Right lobe of liver (tissue), 4 donors: ENCODE measurements at regions not wholly inside any gene's neighbourhood (a gene's known extent, or its start where the extent isn't known, plus 50 kb on each side); places are given as distances from the start of the nearest gene placed in this dataset.

Source experiments
- POLR2A ChIP-seq: fragments of 450-650 bp; IDR thresholded peaks from one replicate; pipeline ENCODE4 v1.6.1; 2017; ENCODE audit warnings: antibody characterized with exemption, mild to moderate bottlenecking
- TF ChIP-seq, protein P1 (sequence below), 4 donors: fragments of 200-600 bp in 3 of 4; fragments of 450-650 bp in 1 of 4; IDR thresholded peaks; one replicate each; pipeline versions ENCODE4 v1.5.1 to v1.8.0; 2016 to 2022; ENCODE audit warnings: antibody characterized with exemption in 4 of 4, mild to moderate bottlenecking in 2 of 4
- donor health status: DM: no; HTN: no; CAD: no.
- donor health status: DM: no; HTN: no; CAD: no.
- donor health status: DM: no; HTN: yes; CAD: no.

DNA sequence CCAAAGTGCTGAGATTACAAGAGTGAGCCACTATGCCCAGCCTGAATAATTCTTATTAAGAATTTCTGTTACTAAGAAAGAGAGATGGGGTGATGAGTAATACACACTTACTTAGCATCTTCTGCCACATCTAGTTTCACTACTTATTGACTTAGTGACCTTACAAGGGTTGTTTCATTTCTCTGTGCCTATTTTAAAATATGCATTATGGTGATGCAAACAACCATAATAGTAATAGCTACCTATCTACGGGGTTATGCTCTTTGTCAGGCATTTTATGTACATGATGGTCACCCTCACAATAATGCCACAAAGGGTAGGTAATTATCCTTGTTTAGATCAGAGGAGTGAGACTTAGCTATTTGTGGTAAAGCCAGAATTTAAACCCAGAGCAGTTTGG, 499.0 kb upstream of the SGCD start:
- no peak for TF ChIP-seq POLR2A
- TF ChIP-seq, protein P1, sequence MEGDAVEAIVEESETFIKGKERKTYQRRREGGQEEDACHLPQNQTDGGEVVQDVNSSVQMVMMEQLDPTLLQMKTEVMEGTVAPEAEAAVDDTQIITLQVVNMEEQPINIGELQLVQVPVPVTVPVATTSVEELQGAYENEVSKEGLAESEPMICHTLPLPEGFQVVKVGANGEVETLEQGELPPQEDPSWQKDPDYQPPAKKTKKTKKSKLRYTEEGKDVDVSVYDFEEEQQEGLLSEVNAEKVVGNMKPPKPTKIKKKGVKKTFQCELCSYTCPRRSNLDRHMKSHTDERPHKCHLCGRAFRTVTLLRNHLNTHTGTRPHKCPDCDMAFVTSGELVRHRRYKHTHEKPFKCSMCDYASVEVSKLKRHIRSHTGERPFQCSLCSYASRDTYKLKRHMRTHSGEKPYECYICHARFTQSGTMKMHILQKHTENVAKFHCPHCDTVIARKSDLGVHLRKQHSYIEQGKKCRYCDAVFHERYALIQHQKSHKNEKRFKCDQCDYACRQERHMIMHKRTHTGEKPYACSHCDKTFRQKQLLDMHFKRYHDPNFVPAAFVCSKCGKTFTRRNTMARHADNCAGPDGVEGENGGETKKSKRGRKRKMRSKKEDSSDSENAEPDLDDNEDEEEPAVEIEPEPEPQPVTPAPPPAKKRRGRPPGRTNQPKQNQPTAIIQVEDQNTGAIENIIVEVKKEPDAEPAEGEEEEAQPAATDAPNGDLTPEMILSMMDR (IDR thresholded peaks at IDR 0.05): no peak
